GM21528 (cell line): ENCODE measurements at regions not wholly inside any gene's neighbourhood (a gene's known extent, or its start where the extent isn't known, plus 50 kb on each side); places are given as distances from the start of the nearest gene placed in this dataset.

Experiments used
- ATAC-seq: cut with Tn5 transposase; IDR thresholded peaks from one replicate; pipeline ENCODE4 v1.9.1; 2021; ENCODE audit warnings: mild to moderate bottlenecking, moderate library complexity; ENCODE audit not compliant: unreplicated experiment, low FRiP score

DNA sequence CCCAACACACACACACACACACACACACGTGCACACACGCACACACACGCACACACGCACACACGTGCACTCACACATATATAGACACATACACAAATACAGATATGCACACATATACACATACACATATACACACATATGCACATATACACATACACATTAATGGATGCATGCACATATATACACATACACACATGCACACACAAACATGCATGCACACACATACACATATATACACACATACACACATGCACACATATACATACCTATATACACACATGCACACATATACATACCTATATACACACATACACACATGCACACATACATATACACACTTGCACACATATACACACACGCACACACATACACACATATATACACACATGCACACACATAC is 312.4 kb upstream of the PFKP start:
- ATAC-seq: no peak

- no peak for ATAC-seq
Measured at GRCh38 chr10:2748287-2748686, 319.1 kb upstream of the PFKP start.

- ATAC-seq: no peak
Measured at GRCh38 chr10:2746638-2747037, 320.7 kb upstream of the PFKP start.

DNA sequence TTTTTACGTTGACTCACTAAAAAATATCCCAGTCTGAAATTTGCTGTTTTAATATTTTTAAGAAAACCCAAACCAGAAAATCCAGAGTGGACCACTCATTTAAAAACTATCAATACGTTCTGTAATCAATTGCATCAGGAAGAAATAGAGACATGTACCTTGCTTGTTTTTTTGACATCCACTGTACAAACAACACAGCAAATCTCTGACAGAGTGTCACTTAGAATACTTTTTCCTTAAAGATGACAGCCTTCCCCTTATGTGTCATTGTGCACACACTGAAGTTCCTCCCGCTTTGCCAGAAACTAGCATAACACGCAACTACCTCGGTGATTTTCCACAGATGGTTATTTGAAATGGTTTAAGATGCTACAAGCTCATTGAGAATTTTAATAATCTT is 321.7 kb upstream of the PFKP start:
- ATAC-seq: no peak

DNA sequence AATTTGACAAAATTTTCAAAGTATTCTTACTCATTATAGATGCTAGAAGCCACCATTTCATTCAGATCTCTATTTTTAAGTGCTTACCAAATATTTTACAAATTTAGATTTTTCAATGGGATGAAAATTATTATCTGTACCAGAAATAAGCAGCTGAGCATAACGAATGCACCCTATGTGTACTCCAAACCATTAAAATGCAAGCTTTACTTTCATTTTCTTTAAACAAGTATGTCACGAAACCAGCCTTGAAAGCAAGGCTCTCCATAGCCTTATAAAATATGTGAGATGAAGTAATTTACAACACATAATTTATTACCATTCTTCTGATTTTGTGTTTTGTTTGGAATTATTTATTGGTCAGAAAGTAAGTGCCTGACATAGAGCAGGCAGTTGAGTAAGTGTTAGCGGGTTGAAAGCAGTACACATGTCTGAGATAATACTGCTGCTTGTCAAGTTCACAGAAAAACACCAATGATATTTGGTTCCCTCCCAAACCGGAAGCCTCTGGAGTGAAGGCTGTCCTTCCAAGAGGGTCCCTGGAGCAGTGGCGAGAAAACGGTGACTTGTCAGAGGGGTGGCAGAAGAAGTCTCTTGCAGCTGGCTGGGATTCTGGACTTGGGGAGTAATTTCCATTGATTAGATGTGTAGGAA is 322.7 kb upstream of the PFKP start:
- ATAC-seq: no peak

DNA sequence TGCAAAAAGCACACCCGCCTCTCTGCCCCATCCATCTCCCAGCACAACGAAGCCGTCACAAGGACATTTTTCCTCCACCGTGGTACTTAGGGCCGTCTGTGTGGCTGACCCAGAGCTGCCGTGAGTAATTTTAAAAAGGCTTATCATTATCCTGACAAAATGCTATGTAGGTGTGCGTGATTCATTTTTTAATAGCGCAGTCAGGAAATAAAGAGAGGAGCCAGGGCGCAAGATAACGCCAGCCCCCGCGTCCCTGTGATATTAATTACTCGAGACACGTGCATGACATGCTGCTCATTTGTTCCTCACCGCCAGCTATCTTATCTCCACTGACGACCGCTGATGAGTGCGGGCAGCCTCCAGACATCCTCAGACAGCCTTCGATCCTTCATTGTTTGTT is 332.7 kb upstream of the PFKP start:
- no peak for ATAC-seq

DNA sequence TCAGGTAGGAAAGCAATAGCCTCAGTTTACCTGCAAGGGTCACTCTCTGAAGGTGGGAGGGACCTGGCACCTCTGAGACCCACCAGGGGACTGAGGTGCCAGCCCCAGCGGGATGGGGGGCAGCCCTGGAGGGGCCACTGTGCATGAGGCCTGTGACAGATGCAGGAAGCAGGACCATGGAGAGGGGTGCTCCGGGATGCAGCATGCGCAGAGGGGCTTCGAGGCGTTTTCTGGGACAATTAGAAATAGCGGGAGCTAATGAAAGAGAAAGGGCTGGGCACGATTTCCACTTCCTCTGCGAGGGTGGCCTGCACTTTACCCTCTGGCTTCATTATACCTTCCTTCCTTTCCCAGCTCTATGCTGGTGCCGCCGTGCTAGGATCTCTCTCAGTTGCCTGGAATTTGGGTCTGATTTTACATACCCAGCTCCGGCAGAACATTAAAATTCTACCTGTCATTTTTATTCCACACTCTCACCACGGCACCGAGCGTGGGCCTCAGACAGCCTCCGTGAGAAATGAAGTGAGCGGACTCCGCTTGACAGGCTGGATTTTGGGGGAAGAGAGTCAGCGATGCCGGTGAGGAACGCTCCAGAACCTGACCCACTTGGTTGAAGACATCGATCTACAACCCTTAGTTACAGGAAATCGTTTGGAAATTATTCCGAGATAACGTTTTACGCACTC is 333.9 kb upstream of the PFKP start:
- ATAC-seq: no peak

DNA sequence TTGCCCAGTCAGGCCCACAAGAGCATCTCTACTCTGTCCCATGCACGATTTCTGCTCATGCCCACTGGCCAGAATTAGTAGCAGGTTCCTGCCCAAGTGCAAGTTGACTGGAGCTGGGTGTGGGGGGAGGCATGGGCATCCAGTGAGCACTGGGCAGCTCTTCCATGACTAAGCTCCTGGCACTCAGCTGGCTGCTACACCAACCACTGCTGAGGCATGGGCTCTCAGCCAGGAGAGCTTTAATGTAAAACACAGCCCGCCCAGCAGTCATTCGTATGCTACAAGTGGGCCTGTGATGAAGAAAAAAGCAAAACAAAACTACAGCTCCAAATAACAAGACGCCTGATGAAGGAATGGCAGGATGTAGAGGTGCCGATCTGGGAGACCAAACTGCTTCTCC is 335.4 kb upstream of the PFKP start:
- ATAC-seq: no peak

GRCh38 chr10:2729197-2729596 is 338.2 kb upstream of the PFKP start:
- no peak for ATAC-seq

DNA sequence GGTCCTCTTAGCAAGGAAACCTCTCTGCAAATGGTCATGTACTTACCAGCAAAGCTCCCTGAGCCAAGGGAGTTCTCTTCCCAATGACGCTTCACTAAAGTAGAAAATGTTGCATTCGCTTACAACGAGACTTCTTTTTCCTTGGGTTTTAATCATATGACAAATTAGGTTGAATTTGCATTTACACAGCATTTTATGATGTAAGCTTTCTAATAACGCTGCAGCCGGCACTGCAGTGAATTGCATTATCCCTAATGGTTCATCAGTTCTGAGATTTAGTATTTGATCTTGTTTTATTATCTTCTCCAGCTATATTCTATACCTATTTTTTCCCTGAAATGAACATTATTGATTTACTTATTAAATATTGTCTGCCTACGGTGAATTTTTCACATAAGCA is 339.3 kb upstream of the PFKP start:
- no peak for ATAC-seq

GRCh38 chr10:2716596-2716995 is 350.8 kb upstream of the PFKP start:
- ATAC-seq: no peak

- no peak for ATAC-seq
Measured at GRCh38 chr10:2714597-2714996, 352.8 kb upstream of the PFKP start.

GRCh38 chr10:2703953-2704352 is 363.4 kb upstream of the PFKP start:
- ATAC-seq: no peak

- ATAC-seq: no peak
Measured at GRCh38 chr10:2701802-2702201, 365.5 kb upstream of the PFKP start.

GRCh38 chr10:2700626-2701305 is 366.6 kb upstream of the PFKP start:
- ATAC-seq: no peak

DNA sequence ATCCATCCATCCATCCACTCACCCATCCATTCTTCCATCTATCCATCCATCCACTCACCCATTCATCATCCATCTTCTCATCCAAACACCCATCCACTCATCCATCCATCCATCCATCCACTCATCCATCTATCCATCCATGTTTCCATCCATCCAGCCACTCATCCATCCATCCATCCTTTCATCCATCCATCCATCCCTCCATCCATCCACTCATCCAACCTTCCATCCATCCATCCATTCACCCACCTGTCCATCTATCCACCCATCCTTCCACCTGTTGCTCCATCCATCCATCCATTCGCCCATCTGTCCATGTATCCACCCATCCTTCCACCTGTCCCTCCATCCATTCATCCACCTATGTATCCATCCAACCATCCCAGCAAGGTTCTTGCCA is 378.4 kb upstream of the PFKP start:
- no peak for ATAC-seq

DNA sequence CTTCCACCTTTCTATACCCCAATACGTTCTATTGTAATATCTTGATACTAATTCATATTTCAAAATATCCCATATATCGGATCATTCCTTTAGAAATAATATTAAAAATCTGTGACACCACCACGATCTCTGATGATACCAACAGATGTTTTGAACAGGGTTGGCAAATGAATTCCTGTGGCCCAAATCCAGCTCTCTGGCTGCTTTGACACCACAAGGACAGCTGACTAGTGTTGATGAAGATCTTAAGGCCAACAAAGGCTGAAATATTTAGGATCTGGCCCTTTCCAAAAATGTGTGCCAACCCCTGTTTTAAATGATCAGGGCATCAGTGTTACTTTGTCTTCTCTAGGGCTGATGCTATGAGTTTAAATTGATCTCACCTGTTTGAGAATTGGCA is 380.7 kb upstream of the PFKP start:
- ATAC-seq: no peak

GRCh38 chr10:2682491-2682890 is 384.9 kb upstream of the PFKP start:
- ATAC-seq: no peak

GRCh38 chr10:2681891-2682290 is 385.5 kb upstream of the PFKP start:
- ATAC-seq: no peak

- ATAC-seq: no peak
Measured at GRCh38 chr10:2680821-2681220, 386.5 kb upstream of the PFKP start.

DNA sequence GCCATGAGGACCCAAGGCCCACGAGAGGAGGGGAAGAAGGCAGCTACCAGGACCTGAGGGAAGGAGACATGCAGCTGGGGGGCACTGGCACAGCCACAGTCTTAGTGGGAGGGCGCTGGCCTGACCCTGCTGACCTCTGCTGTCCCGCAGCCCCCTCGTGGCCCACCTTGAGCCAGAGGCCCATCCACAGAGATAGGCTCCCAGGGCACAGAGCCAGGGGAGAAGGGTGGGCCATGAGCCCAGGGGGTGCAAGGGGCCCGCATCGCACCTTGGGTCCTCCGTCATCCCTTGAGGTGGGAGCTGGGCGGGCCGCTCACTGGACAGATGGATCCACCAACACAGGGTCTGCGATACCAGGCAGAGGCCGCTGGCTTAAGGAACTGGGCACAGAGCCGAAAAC is 387.7 kb upstream of the PFKP start:
- no peak for ATAC-seq

DNA sequence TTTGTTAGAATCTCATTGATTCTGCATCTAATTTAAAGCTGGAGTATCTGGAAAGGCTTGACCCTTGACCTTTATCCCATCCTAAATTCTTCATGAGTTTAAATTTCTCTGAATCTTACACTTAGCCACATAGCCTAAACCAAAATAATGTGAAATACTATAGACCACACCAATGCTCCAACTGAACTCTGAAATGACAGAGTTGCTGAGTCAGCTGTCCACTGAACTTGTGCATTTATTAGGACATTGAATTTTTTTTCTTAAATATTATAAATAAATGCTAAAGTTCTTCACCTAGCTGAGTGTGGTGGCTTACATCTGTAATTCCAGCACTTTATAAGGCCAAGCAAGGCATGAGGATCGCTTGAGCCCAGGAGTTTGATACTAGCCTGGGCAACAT is 390.9 kb upstream of the PFKP start:
- no peak for ATAC-seq
